DOHH2 (cell line): ENCODE measurements at regions not wholly inside any gene's neighbourhood (a gene's known extent, or its start where the extent isn't known, plus 50 kb on each side); places are given as distances from the start of the nearest gene placed in this dataset.

Source experiments
- EZH2phosphoT487 ChIP-seq: fragments of 200-600 bp; sonication (generic); IDR thresholded peaks from 2 replicates; pipeline ENCODE4 v1.6.1; 2017; ENCODE audit warnings: borderline replicate concordance, mild to moderate bottlenecking, antibody characterized with exemption, low read length, moderate library complexity, mixed read lengths
- TF ChIP-seq, protein P1 (sequence below): fragments of 200-600 bp; sonication (generic); IDR thresholded peaks from one replicate; pipeline ENCODE4 v1.5.1; 2014; ENCODE audit warnings: antibody characterized with exemption, mild to moderate bottlenecking, low read depth, low read length; ENCODE audit not compliant: poor library complexity, severe bottlenecking

GRCh38 chr7:88566162-88566729 lies 193.3 kb upstream of the ZNF804B start:
- TF ChIP-seq, protein P1, sequence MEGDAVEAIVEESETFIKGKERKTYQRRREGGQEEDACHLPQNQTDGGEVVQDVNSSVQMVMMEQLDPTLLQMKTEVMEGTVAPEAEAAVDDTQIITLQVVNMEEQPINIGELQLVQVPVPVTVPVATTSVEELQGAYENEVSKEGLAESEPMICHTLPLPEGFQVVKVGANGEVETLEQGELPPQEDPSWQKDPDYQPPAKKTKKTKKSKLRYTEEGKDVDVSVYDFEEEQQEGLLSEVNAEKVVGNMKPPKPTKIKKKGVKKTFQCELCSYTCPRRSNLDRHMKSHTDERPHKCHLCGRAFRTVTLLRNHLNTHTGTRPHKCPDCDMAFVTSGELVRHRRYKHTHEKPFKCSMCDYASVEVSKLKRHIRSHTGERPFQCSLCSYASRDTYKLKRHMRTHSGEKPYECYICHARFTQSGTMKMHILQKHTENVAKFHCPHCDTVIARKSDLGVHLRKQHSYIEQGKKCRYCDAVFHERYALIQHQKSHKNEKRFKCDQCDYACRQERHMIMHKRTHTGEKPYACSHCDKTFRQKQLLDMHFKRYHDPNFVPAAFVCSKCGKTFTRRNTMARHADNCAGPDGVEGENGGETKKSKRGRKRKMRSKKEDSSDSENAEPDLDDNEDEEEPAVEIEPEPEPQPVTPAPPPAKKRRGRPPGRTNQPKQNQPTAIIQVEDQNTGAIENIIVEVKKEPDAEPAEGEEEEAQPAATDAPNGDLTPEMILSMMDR, result no peak
- no peak for TF ChIP-seq EZH2phosphoT487
